IPS-20b (cell line): ENCODE measurements at regions not wholly inside any gene's neighbourhood (a gene's known extent, or its start where the extent isn't known, plus 50 kb on each side); places are given as distances from the start of the nearest gene placed in this dataset.

Source experiments
- H3K27ac ChIP-seq: one replicate; pipeline ENCODE4 v1.5.1; 2013; ENCODE audit warnings: low read length
- H3K27me3 ChIP-seq: 2 replicates; pipeline ENCODE4 v1.6.1; 2013; ENCODE audit warnings: mild to moderate bottlenecking, low read length, inconsistent platforms; ENCODE audit not compliant: insufficient read depth
- H3K36me3 ChIP-seq: 2 replicates; pipeline ENCODE4 v1.6.1; 2013; ENCODE audit warnings: low read depth, mild to moderate bottlenecking, inconsistent platforms, low read length, moderate library complexity; ENCODE audit not compliant: insufficient read depth
- H3K4me1 ChIP-seq: 2 replicates; pipeline ENCODE4 v1.6.1; 2013; ENCODE audit warnings: mild to moderate bottlenecking, control low read depth, inconsistent platforms, low read length, moderate library complexity; ENCODE audit not compliant: insufficient read depth
- H3K4me3 ChIP-seq: 2 replicates; pipeline ENCODE4 v1.5.1; 2013; ENCODE audit warnings: mild to moderate bottlenecking, low read length, inconsistent platforms
- H3K9ac ChIP-seq: 2 replicates; pipeline ENCODE4 v1.6.1; 2013; ENCODE audit warnings: low read depth, mild to moderate bottlenecking, inconsistent platforms, low read length, moderate library complexity
- H3K9me3 ChIP-seq: 2 replicates; pipeline ENCODE4 v1.6.1; 2013; ENCODE audit warnings: mild to moderate bottlenecking, low read depth, low read length, inconsistent platforms; ENCODE audit not compliant: insufficient read depth

DNA sequence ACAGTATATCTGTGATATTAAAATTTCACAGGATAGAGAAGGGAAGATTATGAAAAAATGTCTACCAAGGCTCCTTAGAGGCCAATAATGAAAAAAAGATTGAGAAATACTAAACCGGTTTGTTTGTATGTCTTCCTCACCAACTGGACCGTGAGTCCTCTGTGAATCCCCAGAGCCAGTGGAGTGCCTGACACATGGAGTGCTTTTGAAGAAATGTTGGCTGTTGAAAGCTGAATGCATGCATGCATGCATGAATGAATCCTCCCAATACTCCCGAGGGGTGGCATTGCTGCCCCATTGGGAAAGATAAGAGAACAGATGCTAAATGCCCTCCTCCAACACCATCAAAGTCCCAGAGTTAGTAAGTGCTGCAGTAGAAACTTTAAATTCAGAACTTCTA lies 152.7 kb upstream of the SERP2 start:
- no peak overlapping the region for H3K9ac ChIP-seq
- H3K4me1 ChIP-seq: peaks cover 10% of the 10 kb centered on the region; the same call in 1 of the 2 replicates
- no peaks in the 10 kb centered on the region for H3K36me3 ChIP-seq
- H3K27ac ChIP-seq: no peak overlapping the region
- no peak overlapping the region for H3K4me3 ChIP-seq
- no peaks in the 10 kb centered on the region for H3K9me3 ChIP-seq
- H3K27me3 ChIP-seq: no peaks in the 10 kb centered on the region

DNA sequence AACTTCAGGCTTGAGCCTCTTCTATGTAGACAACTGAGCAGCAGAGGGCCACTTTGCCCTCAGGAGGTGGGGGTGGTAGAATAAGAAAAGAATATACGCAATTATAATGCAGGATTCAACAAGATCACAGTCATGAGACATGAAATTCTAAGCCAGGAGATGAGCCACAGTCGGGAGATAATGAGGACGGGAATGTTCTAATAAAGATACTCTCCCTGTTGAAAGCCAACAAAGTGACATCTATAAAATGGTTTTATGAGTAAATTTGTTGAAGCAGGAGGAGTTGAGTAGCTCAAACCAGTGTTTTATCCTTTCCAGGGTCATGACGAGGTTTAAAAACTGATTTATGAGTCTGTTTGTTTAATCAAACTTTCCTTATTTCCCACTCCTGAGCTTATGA lies 152.0 kb upstream of the SERP2 start:
- Histone ChIP-seq H3K4me3 (no peak overlapping the region), H3K27ac (no peak overlapping the region), H3K27me3 (no peaks in the 10 kb centered on the region), H3K36me3 (no peaks in the 10 kb centered on the region), H3K9ac (no peak overlapping the region), H3K4me1 (peaks cover 10% of the 10 kb centered on the region; the same call in 1 of the 2 replicates), H3K9me3 (no peaks in the 10 kb centered on the region)

DNA sequence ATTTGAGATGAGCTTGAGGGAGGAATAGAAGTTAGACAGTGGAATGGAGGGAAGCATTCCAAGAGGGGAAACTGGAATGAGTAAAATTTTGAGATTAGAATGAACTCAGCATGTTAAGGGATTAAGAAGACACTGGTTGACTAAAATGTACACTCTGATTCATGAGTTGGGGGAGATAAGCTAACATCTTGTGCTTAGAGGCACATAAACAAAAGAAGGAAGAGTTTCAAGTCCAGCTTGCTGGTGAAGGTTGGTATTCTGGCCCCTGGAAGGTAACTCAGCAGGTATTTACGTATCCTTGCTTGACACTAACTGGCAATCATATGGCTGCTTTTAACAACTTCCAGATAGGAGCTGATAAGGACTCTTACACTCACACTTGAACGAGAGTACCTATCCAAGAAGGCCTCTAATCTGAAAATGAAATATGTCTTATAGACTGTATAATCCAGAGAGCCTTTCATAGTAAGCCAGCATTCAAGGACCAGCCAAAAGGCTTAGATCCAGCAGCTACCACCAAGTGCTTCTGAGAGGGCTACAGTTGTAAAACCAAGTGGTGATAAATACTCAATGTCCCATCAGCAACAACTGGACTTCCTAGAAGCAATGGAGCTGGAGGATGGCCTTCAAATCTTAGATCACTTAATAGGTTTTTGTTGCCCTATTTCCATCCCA lies 149.7 kb upstream of the SERP2 start:
- H3K9me3 ChIP-seq: no peaks in the 10 kb centered on the region
- H3K9ac ChIP-seq: no peak overlapping the region
- H3K4me1 ChIP-seq: peaks cover 10% of the 10 kb centered on the region; the same call in 1 of the 2 replicates
- no peaks in the 10 kb centered on the region for H3K36me3 ChIP-seq
- no peaks in the 10 kb centered on the region for H3K27me3 ChIP-seq
- no peak overlapping the region for H3K27ac ChIP-seq
- no peak overlapping the region for H3K4me3 ChIP-seq

DNA sequence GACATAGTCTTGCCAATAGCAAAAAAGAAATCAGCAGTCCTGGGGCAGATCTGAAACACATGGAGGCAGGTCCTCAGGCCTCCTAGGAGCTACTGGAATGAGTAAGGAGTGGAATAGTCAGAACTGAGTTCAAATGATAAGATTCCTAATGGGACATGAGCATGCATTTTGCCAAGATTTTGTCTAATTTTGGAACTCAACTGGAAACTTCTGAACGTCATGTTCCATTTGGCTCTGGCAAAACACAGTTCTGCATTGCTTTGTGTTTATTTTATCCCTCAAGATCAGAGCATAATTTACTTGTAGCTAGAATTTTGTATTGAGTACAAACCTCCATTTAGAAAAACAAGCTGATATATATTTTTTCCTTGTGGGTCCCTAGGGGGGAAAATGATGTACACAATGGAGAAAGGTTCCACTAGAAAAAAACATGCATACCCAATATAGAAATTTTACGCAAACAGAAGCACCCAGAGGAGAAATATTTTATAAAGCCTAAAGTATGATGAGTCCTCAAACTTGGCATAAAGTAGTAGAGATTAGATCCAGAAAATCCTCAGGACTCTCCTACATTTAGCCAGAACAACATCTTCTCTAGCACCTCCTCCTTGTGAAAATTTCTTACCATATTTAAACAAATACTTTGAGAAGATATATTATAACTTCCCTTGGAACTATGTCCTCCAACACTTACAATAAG lies 149.0 kb upstream of the SERP2 start:
- Histone ChIP-seq H3K4me1 (peaks cover 10% of the 10 kb centered on the region; the same call in 1 of the 2 replicates), H3K9me3 (no peaks in the 10 kb centered on the region), H3K27me3 (no peaks in the 10 kb centered on the region), H3K27ac (no peak overlapping the region), H3K36me3 (no peaks in the 10 kb centered on the region), H3K9ac (no peak overlapping the region), H3K4me3 (no peak overlapping the region)

DNA sequence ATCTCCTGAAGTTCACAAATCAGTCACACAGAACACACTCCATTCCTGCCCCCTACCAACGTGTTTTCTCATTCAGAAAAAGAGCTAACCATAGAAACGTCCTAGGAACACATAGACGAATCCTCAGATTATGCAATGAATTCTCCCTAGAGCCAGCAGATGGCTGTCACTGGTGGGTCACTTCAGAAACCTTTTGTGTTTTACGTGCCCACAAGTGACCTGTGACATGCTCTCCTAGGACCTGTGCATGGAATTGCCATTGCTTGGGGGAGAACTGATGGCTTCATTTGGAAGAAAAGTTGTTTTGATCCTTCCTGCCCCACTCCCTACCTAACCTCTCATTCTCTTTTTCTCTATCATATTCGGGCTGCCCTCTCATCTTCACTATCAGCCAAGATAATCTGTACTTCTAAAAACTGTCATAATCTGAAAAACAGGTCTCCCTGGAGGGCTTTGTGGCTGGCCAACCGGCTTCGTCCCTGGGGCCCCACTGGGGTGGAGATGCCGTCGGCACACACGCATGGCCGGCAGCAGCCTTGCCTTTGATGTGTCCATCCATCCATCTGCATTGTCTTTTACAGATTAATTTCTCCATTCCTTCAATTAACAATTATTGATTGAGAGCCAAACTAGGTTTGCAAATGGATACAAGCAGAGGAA lies 144.1 kb upstream of the SERP2 start:
- no peak overlapping the region for H3K27ac ChIP-seq
- H3K4me1 ChIP-seq: peaks cover 11% of the 10 kb centered on the region
- no peaks in the 10 kb centered on the region for H3K36me3 ChIP-seq
- H3K4me3 ChIP-seq: no peak overlapping the region
- H3K9me3 ChIP-seq: no peaks in the 10 kb centered on the region
- H3K27me3 ChIP-seq: no peaks in the 10 kb centered on the region
- no peak overlapping the region for H3K9ac ChIP-seq

DNA sequence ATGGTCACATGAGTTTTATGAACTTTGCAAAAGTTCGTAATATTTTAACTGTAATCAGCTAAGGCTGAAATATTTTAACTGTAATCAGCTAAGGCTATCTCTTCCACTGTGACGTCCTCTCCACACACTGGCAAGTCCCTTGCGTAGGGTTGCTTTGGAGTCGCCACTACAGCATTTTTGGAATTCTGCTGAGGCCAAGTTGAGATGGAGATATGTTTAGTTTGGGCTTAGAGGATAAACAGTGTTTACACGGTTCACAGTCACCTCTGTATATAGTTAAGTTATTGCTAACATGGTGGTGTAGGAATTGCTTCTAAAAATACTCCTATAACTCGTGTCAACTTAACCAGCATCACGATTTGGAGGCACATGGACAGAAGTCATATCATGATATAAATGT lies 143.6 kb upstream of the SERP2 start:
- Histone ChIP-seq H3K36me3 (no peaks in the 10 kb centered on the region), H3K4me3 (no peak overlapping the region), H3K27ac (no peak overlapping the region), H3K9me3 (no peaks in the 10 kb centered on the region), H3K9ac (no peak overlapping the region), H3K27me3 (no peaks in the 10 kb centered on the region), H3K4me1 (peaks cover 11% of the 10 kb centered on the region)

DNA sequence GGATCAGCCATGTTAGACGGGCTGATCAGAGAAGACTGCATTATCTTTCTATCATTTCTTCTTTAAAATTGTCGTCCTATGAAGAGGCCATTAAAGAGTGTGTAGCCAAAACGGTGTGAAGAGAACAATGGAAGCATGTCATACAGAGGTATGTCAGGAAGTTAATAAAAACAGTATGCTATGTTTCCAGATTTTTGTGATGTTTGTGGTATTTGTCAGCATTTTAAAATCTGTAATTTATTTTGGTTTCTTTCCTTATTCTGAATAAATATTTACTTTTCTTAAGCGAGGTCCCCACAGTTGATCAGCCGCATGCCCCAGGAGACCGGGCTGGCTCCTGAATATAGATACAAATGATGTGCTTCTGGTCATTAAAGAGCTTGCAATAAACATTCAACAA lies 142.9 kb upstream of the SERP2 start:
- no peaks in the 10 kb centered on the region for H3K9me3 ChIP-seq
- no peak overlapping the region for H3K4me3 ChIP-seq
- no peaks in the 10 kb centered on the region for H3K36me3 ChIP-seq
- no peak overlapping the region for H3K9ac ChIP-seq
- H3K4me1 ChIP-seq: peaks cover 11% of the 10 kb centered on the region
- H3K27me3 ChIP-seq: no peaks in the 10 kb centered on the region
- H3K27ac ChIP-seq: no peak overlapping the region

DNA sequence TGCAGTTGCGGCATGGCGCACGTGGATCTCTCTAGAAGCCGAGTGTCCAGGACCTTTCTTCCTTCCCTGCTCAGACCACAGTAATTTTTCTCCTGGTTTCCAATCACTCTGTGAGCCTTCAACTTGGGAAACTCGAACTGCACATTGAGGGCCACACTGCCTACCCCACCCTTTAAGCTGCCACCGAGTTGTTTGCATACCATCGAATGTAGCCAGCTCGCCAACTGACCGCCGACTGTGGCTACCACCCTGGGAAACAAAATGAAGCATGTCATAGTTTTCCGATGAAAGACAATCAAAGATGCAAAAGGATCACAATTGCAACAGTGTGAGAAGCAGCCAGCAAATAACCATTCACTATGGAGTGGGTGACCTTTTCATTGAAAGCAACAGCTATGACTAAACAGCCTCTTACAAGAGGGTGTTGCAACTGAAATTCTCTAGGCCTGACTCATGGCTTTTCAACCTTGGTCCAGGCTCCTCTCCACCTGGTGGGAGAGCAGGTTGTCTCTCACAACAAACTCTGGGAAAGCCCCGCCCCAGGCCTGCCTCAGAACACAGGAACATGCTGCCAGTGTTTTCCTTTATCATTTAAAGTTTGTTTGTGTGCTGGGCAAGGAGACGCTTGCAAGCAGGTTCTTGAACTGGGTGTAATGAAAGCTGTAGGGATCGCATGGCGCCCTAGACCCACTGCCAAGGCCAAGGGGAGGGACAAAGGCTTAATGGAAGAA lies 141.7 kb upstream of the SERP2 start:
- Histone ChIP-seq H3K4me1 (peaks cover 11% of the 10 kb centered on the region), H3K9me3 (no peaks in the 10 kb centered on the region), H3K27ac (no peak overlapping the region), H3K27me3 (no peaks in the 10 kb centered on the region), H3K36me3 (no peaks in the 10 kb centered on the region), H3K4me3 (no peak overlapping the region), H3K9ac (no peak overlapping the region)

DNA sequence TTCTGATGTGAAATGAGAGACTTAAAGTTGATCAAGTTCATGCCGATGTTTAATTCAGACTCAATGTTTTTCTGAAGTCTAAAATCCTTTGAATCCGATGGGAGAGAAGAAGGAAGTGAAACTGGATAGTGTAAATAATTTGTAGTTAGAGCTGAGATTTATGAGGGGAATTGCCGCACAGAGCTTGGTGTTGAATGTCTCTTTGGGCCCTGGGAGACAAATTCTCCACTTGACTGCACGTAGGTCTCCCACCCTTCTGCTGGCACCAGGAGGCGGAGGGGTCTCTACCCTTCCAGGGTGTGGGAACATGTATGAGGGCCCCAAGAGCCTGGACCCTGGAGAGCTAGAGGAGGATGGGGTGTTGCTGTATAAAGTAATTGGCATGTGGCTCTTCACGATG lies 140.8 kb upstream of the SERP2 start:
- H3K27me3 ChIP-seq: no peaks in the 10 kb centered on the region
- H3K27ac ChIP-seq: no peak overlapping the region
- H3K4me1 ChIP-seq: peaks cover 11% of the 10 kb centered on the region
- H3K9ac ChIP-seq: no peak overlapping the region
- H3K36me3 ChIP-seq: no peaks in the 10 kb centered on the region
- no peak overlapping the region for H3K4me3 ChIP-seq
- H3K9me3 ChIP-seq: no peaks in the 10 kb centered on the region

DNA sequence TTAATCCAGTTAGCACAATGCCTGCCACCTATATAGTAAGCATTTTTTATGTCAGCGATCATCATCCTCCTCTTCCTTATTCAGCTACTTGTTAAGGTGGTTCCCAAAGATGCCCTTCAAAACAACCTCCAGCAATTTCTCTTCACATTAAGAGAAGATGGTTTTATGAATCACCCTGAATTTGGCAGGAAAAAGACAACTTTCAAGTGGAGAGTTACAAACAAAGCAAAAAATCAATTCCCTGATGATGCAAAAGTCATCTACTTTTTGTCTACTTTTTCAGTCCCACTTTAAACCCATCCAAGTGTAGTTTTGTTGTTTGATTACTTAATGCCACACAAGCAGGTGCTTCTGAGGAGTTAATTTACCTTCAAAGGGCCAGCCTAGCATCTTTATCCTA lies 139.1 kb upstream of the SERP2 start:
- Histone ChIP-seq H3K36me3 (no peaks in the 10 kb centered on the region), H3K4me3 (no peak overlapping the region), H3K27me3 (no peaks in the 10 kb centered on the region), H3K4me1 (peaks cover 11% of the 10 kb centered on the region), H3K27ac (no peak overlapping the region), H3K9ac (no peak overlapping the region), H3K9me3 (no peaks in the 10 kb centered on the region)

DNA sequence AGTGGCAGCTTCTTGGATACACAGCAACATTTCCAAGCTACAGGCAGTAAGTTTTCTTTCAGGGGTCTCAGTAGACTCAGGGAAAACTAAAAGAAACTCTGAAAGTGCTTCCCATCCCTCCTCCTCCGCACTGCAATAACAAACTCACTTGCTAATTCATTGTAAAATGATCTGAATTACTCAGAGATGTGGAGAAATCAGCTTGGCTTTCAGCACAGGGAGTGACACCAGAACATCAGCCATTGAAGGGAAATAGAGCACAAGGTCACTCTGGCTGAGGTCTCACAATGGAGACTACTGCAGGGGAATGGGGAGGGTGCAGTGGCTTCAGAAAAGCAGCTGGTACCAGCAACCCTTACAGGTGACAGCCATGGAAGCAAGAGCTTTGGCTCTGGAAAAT lies 137.3 kb upstream of the SERP2 start:
- no peak overlapping the region for H3K4me3 ChIP-seq
- no peaks in the 10 kb centered on the region for H3K36me3 ChIP-seq
- H3K9me3 ChIP-seq: no peaks in the 10 kb centered on the region
- H3K27ac ChIP-seq: no peak overlapping the region
- no peaks in the 10 kb centered on the region for H3K27me3 ChIP-seq
- peaks cover 11% of the 10 kb centered on the region for H3K4me1 ChIP-seq
- H3K9ac ChIP-seq: no peak overlapping the region
